Rectal smooth muscle tissue (tissue), 1 donor: ENCODE measurements at regions not wholly inside any gene's neighbourhood (a gene's known extent, or its start where the extent isn't known, plus 50 kb on each side); places are given as distances from the start of the nearest gene placed in this dataset.

ENCODE experiments used
- H3K27ac ChIP-seq: one replicate; pipeline ENCODE4 v1.7.0; 2013; ENCODE audit warnings: low read depth, low read length, inconsistent platforms
- H3K27me3 ChIP-seq: one replicate; pipeline ENCODE4 v1.7.0; 2013; ENCODE audit warnings: low read length; ENCODE audit not compliant: control insufficient read depth, insufficient read depth
- H3K36me3 ChIP-seq: one replicate; pipeline ENCODE4 v1.7.0; 2013; ENCODE audit warnings: low read length; ENCODE audit not compliant: control insufficient read depth, insufficient read depth
- H3K4me1 ChIP-seq: one replicate; pipeline ENCODE4 v1.7.0; 2013; ENCODE audit warnings: low read length; ENCODE audit not compliant: control insufficient read depth, insufficient read depth
- H3K4me3 ChIP-seq: one replicate; pipeline ENCODE4 v1.7.0; 2013; ENCODE audit warnings: low read length
- H3K9ac ChIP-seq: one replicate; pipeline ENCODE4 v1.7.0; 2013; ENCODE audit warnings: low read length

DNA sequence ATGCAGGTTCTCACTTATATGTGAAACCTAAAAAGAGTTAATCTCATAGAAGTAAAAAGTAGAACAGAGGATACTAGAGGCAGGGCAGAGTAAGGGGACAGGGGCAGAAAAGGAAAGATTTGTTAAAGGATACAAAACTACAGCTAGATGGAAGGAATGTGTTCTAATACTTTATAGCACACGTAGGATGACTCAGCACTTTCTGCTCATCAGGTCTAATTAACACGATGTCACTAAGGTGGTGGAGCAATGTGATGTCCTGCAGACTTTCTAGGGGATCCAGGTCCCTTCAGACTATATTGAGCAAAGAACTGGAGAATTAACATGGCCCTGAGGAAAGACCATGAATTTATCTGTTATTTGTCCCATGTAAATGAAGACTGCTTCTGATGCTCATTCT is 80.8 kb upstream of the CMKLR1 start:
- Histone ChIP-seq H3K4me1 (no peaks in the 10 kb centered on the region), H3K27me3 (no peaks in the 10 kb centered on the region)

DNA sequence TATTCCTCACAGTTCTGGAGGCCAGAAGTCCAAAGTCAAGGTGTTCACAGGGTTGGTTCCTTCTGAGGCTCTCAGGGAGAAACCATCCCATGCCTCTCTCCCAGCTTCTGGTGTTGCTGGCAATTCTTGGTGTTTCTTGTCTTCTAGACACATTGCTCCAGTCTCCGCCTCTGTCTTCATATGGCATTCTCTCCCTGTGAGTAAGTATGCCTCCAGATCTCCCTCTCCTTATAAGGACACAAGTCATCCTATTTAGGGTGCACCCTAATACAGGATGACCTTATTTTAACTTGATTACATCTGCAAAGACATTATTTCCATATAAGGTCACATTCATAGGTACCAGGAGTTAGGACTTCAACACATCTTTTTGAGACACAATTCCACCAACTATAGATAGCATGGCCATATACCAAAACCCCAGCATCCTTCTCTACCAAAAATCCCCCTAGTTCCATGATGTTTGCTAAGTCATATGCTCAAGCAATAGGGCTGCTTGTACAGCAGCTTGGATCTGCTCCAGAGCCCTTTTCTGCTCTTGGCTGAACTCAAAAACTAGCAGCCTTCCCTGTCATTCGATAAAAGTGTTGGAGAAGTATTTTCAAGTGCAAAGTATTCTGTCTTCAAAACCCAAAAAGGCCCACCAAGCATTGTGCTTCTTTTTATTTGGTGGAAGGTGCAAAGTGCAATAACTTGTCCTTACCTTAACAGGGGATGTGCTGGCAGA is 79.2 kb upstream of the CMKLR1 start:
- Histone ChIP-seq H3K27ac (no peak overlapping the region), H3K36me3 (no peaks in the 10 kb centered on the region), H3K9ac (no peak overlapping the region), H3K4me1 (no peaks in the 10 kb centered on the region), H3K4me3 (no peak overlapping the region), H3K27me3 (no peaks in the 10 kb centered on the region)

More for the DNA sequence above, 80.8 kb upstream of the CMKLR1 start:
- no peak overlapping the region for H3K9ac ChIP-seq
- no peaks in the 10 kb centered on the region for H3K36me3 ChIP-seq
- H3K4me3 ChIP-seq, result no peak overlapping the region
- no peak overlapping the region for H3K27ac ChIP-seq

DNA sequence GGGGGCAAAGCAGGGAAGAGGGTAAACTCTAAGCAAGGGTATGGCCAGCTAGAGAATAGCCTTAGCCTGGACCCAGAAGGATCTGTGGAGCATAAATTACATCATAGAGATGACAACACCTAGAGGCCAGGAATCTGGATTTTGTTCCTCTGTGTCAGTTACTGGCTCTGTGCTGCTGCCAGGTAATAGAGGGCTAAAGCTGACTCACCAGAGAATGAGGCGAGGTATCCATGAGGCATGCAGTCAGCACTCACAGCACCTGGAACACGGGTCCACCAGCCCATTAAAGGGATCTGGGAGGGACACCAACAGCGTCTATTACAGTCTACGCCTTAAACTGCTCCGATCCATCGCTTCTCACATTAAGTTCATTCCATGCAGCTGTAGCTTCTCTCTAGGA is 74.9 kb upstream of the CMKLR1 start:
- Histone ChIP-seq H3K4me3 (no peak overlapping the region), H3K4me1 (no peaks in the 10 kb centered on the region), H3K36me3 (no peaks in the 10 kb centered on the region), H3K27me3 (no peaks in the 10 kb centered on the region), H3K27ac (no peak overlapping the region), H3K9ac (no peak overlapping the region)

- H3K4me1 ChIP-seq, result no peaks in the 10 kb centered on the region
- H3K36me3 ChIP-seq, result no peaks in the 10 kb centered on the region
- no peak overlapping the region for H3K4me3 ChIP-seq
- no peaks in the 10 kb centered on the region for H3K27me3 ChIP-seq
- H3K27ac ChIP-seq, result no peak overlapping the region
- no peak overlapping the region for H3K9ac ChIP-seq
Observed at GRCh38 chr12:108410689-108411088, 71.6 kb upstream of the CMKLR1 start.

DNA sequence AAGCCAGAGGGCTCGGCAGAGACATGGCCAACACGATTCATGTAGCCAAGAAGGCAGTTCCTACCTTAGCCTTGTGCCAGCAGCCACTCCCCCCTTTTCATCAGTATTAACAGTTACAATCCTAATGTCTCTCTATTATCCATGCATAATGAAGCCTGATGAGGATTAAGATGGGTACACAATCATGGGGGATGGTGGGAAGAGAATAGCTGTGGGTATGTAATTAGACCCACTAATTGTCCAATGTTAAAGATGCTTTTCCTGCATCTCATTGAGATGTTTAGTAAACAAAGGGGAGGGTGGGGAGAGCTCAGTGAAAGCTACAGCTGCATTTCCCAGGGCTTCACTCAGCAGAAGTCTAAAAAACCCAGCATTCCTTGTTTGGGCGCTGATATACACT is 70.4 kb upstream of the CMKLR1 start:
- Histone ChIP-seq H3K27me3 (no peaks in the 10 kb centered on the region), H3K4me3 (no peak overlapping the region), H3K9ac (no peak overlapping the region), H3K27ac (no peak overlapping the region), H3K36me3 (no peaks in the 10 kb centered on the region), H3K4me1 (no peaks in the 10 kb centered on the region)

- H3K9ac ChIP-seq, result no peak overlapping the region
- no peak overlapping the region for H3K27ac ChIP-seq
- H3K27me3 ChIP-seq, result no peaks in the 10 kb centered on the region
- H3K4me3 ChIP-seq, result no peak overlapping the region
- no peaks in the 10 kb centered on the region for H3K36me3 ChIP-seq
- peaks cover 9% of the 10 kb centered on the region for H3K4me1 ChIP-seq
Observed at GRCh38 chr12:108403952-108404351, 64.8 kb upstream of the CMKLR1 start.

DNA sequence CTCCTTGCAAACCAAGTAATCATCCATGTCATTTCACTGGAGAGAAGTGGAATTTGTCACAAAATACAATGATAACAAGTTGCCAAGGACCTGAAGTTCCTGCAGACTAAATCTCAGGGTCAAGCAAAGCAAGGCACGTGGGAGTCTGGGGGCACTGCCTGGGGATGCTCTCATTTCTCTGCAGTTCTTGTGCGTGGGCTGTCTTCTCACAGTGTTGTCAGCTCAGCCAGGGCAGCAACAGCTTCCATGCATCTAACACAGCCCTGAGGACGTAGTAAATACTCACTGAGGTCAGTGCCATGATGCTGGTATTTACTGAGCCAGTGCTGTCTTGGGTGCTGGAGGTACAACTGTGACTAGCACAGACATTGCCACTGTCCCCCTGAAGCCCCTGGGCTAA is 62.9 kb upstream of the CMKLR1 start:
- Histone ChIP-seq H3K36me3 (no peaks in the 10 kb centered on the region), H3K4me3 (no peak overlapping the region), H3K9ac (no peak overlapping the region), H3K4me1 (peaks cover 9% of the 10 kb centered on the region), H3K27ac (no peak overlapping the region), H3K27me3 (no peaks in the 10 kb centered on the region)

DNA sequence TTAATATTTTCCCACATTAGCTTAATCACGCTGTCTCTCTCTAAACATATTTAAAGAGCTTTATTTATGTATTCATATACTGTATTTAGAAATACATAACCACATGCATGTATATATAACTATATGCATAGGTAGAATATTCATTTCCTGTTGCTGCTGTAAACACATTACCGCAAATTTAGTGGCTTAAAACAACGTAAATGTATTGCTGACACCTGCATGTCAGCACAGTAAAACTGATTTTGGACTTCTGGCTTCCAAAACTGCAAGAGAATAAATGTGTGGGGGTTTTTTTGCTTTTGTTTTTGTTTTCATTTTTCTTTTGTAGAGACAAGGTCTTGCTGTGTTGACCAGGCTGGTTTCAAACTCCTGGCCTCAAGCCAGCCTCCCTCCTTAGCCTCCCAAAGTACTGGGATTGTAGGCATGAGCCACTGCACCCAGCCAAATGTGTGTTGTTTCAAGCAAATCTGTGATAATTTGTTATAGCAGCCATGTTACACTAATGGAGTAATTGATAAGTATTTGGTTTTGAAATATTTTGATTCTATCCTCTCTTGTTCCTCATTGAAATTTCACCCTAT is 61.9 kb upstream of the CMKLR1 start:
- Histone ChIP-seq H3K36me3 (no peaks in the 10 kb centered on the region), H3K4me1 (peaks cover 9% of the 10 kb centered on the region), H3K27me3 (no peaks in the 10 kb centered on the region), H3K4me3 (no peak overlapping the region), H3K27ac (no peak overlapping the region), H3K9ac (no peak overlapping the region)

GRCh38 chr12:108400481-108400880 is 61.4 kb upstream of the CMKLR1 start:
- H3K9ac ChIP-seq, result no peak overlapping the region
- no peak overlapping the region for H3K27ac ChIP-seq
- H3K36me3 ChIP-seq, result no peaks in the 10 kb centered on the region
- H3K27me3 ChIP-seq, result no peaks in the 10 kb centered on the region
- H3K4me1 ChIP-seq, result peaks cover 9% of the 10 kb centered on the region
- H3K4me3 ChIP-seq, result no peak overlapping the region

GRCh38 chr12:108400056-108400455 is 60.9 kb upstream of the CMKLR1 start:
- Histone ChIP-seq H3K4me1 (peaks cover 9% of the 10 kb centered on the region), H3K4me3 (no peak overlapping the region), H3K36me3 (no peaks in the 10 kb centered on the region), H3K27ac (no peak overlapping the region), H3K9ac (no peak overlapping the region), H3K27me3 (no peaks in the 10 kb centered on the region)

- no peak overlapping the region for H3K27ac ChIP-seq
- no peaks in the 10 kb centered on the region for H3K27me3 ChIP-seq
- no peak overlapping the region for H3K4me3 ChIP-seq
- H3K4me1 ChIP-seq, result peaks cover 9% of the 10 kb centered on the region
- no peaks in the 10 kb centered on the region for H3K36me3 ChIP-seq
- no peak overlapping the region for H3K9ac ChIP-seq
Observed at GRCh38 chr12:108399514-108399913, 60.4 kb upstream of the CMKLR1 start.

- Histone ChIP-seq H3K27me3 (no peaks in the 10 kb centered on the region), H3K4me1 (peaks cover 6% of the 10 kb centered on the region), H3K36me3 (no peaks in the 10 kb centered on the region), H3K27ac (no peak overlapping the region), H3K4me3 (peak overlapping the region; percentile 20), H3K9ac (no peak overlapping the region)
Observed at GRCh38 chr12:108394196-108394595, 55.1 kb upstream of the CMKLR1 start.

GRCh38 chr12:108392284-108392683 is 53.2 kb upstream of the CMKLR1 start:
- Histone ChIP-seq H3K4me3 (no peak overlapping the region), H3K27ac (no peak overlapping the region), H3K27me3 (no peaks in the 10 kb centered on the region)

More at GRCh38 chr12:108392284-108392683, 53.2 kb upstream of the CMKLR1 start:
- H3K9ac ChIP-seq, result no peak overlapping the region
- peaks cover 5% of the 10 kb centered on the region for H3K4me1 ChIP-seq
- H3K36me3 ChIP-seq, result no peaks in the 10 kb centered on the region
